NCI-H2196 treated with DMSO at 0.1 percent for 48 hours (cell line): ENCODE measurements at regions not wholly inside any gene's neighbourhood (a gene's known extent, or its start where the extent isn't known, plus 50 kb on each side); places are given as distances from the start of the nearest gene placed in this dataset.

Experiments
- DNase-seq: peaks from one replicate; lab custom pipeline; 2025; ENCODE audit not compliant: unreplicated experiment; lab: John Stamatoyannopoulos, UW

DNA sequence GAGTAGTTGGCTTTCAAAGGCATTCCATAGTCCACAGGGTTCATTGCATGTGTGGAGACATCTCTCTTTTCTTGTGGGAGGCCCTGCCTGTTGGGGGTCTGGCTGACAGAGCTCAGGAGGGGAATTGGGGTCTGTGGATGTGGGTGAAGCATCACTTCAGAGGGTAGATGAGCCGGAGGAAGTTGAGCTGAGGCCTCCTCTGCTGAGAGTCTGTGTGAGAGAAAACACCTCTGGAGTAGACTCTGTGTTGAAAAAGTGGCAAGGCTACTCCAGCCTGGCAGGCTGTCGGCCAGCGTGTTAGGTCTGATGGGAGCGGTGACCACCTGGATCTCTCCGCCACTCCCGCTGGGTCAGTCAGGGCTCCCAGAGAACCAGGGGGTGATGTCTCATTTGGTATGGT lies 358.0 kb upstream of the MGMT start:
- no peak for DNase-seq

DNA sequence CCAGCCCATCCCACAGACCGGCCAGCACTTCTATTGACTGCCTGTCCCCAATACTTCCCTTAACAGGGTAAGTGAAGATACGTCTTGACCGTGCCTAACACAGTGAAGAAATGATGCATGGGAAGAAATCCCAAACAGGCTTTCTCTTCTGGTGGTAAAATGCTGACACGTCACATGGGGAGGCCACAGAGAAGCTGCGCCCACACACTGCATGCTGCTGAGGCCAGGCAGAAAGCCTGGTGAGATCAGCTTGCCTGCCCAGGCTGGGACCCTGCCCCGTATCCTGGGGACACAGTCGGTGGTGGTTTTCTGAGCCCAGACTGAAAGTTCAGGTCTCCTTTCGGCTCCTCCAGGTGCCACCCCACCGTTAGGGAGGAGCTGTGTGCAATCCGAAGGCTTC lies 356.3 kb upstream of the MGMT start:
- DNase-seq = no peak

DNA sequence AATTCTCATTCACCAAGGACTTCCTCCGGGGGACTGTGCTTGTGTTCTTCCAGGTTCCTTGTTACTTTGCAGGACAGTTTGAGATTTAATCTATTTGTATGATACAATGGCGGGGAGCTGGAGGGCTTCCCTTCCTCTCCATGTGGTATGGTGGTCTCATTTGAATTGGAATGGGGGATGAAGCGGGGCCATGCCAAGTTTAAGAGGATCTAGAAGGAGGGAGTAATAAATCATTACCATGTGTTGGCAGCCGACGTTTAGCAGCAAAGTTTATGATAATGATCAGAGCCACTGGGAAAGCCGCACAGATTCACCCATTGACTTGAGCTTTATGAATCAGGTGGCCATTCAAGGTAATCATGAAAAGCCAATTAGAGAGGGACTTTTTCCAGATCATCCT lies 355.1 kb upstream of the MGMT start:
- no peak for DNase-seq

DNA sequence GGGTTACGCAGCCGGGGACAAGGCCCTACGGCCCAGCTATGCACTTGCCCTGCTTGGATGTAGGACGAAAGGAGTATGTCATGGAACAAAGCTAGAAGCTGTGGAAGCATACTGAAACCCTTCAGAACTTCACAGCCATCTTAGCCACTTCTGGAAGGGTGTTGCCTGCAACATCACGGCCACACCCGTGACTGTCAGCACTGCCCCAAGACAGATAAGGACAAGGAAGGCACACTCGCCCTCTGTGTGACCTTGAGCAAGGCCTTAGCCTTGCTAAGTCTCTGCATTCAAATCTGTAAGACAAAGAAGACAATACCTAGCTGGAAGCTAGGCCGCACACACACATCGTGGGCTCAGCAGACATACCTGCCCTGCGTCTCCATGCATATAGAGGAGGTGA lies 352.5 kb upstream of the MGMT start:
- DNase-seq = no peak

DNA sequence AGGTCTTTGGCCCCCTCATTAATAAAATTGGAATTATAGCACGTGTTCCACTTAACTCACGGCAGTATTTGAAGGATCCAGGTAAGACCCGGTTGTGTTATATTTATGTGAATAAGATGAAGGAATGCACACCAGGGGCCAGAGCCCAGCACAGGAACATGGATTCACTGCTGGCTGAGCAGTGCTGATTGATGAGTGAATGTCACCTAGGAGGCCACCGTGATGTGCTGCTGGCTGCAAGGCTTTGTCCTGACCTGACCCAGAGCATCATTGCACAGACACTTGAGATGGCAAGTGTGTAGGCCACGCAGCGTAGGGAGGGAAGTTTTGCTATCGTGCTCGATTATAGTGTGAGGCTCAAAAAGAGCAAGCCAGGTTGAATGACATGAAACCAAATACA lies 350.7 kb upstream of the MGMT start:
- no peak for DNase-seq

GRCh38 chr10:129120441-129120840 lies 346.6 kb upstream of the MGMT start:
- no peak for DNase-seq

- DNase-seq = no peak
Measured at GRCh38 chr10:129122846-129123245, 344.2 kb upstream of the MGMT start.

GRCh38 chr10:129123428-129123827 lies 343.6 kb upstream of the MGMT start:
- DNase-seq = no peak

GRCh38 chr10:129126982-129127381 lies 340.1 kb upstream of the MGMT start:
- no peak for DNase-seq

DNA sequence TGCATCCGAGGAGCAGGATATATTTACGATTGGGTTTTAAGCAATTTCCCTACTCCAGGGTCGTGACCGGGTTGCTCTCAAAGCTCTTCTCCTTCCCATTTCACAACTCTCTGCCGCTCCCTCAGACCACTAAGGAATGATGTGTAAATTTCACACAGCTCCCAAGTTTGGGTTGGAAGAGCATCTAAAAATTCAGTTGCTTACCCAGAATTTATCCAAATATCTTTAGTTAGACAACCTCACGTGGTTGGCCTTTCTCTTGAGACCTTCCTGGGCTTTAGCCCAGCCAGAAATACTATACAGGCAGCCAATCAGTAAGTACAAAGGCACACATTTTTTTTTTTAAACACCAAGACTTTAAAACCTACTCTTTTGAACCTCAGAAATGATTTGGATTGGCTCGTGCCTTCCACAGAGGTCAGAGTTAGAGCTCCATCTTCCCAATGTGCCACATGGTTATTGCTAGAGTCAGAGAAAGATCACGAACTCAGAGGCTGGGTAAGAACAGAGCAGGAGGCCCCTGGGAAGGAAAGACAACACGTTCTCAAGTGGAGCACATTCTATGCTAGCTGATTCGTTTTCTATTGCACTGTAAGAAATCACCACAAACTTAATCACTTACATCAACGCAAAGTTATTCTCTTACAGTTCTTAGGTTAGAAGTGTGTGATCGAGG lies 335.4 kb upstream of the MGMT start:
- no peak for DNase-seq

- DNase-seq = no peak
Measured at GRCh38 chr10:129133856-129134255, 333.2 kb upstream of the MGMT start.

- no peak for DNase-seq
Measured at GRCh38 chr10:129134371-129134770, 332.7 kb upstream of the MGMT start.

DNA sequence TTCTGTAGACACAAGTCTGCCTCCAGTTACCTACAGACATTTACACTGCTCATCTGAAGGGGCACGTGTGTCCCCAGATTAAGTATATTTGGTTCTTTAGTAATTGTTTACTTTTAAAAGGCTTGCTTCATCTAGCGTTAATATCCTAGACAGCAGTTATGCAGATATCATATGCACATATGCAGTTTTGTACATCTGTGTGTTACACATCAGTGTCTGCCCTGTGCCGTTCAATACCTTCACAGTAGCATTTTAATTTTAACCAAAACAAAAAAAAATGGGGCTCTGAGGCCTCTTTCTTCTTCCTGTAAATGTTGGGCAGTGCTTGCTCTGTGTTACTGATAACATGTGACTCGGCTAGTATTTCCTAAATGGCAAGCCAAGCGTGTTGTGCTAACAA lies 331.4 kb upstream of the MGMT start:
- no peak for DNase-seq

- no peak for DNase-seq
Measured at GRCh38 chr10:129136074-129136473, 331.0 kb upstream of the MGMT start.

DNA sequence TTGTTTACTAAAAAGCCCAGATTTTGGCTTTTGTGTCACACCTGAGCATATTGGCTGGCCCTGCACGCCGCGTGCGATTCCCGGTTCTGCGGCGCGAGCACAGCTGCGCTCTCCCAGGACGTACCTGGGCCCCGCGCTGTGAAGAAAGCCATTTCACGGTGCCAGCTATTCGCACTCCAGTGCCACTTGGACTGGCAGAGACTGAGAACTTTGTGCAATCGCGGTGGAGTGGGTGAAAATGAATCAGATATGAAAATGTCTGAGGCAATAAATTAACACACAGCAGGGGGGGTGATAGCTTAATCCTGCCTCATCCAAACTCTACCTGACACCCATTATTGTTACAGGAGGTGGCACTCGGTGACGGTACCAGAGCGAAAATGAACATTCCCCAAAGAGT lies 330.1 kb upstream of the MGMT start:
- no peak for DNase-seq

DNA sequence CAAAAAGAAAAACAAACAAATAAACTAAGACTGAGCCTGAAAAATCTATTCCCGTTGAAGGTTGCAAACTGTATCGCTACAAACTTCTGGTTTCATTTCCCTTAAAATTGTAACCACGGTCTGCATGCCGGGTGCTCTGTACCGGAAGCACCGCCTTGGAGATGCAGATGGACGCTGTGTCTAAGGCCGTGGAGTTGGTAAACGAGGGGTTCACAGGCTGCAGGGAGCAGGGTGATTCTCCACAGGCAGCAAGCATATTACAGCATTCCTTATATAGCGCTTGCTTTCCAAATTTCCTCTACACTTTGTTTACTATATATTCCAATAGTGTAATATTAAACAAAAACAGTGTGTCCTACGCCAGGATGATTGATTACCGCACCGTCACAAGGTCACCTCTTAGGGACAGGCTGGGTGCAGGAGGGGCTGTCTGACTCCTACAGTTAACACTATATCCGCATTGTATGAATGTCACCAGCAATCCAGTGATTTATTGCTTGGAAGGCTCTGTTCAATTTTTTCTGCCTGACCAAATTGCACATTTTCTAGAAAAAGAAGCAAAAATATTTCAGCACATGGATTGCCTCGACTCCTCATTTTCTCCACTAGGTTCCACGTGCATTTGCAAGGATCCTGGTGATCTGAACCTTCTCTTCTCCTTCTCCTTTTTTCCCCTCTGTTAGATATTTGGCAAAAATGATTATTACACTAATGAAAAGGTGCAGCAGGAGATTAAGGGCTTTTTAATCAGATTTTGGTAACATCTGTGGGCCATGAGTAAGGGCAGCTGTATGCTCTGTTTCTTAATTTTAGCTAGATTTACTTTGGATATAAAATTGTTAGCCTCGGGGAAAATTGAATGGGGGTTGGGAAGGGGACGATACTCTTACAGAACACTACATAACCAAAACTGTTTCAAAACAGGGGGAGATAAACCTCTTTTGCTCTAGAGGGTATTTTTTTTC lies 325.8 kb upstream of the MGMT start:
- no peak for DNase-seq

DNA sequence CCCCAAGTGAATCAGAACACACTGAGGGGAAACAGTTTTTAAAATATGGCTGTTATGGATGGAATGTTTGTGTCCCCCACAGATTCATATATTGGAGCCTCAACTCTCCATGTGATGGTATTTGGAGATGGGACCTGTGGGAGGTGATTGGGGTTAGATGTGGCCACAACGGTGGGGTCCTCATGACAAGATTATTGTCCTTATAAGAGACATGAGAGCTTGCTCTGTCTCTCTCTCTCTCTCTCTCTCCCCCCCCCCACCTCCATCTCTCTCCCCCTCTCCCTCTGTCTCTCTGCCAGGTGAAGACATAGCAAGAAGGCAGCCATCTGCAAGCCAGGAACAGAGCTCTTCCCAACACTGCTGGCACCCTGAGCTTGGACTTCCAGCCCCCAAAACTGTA lies 315.8 kb upstream of the MGMT start:
- no peak for DNase-seq

DNA sequence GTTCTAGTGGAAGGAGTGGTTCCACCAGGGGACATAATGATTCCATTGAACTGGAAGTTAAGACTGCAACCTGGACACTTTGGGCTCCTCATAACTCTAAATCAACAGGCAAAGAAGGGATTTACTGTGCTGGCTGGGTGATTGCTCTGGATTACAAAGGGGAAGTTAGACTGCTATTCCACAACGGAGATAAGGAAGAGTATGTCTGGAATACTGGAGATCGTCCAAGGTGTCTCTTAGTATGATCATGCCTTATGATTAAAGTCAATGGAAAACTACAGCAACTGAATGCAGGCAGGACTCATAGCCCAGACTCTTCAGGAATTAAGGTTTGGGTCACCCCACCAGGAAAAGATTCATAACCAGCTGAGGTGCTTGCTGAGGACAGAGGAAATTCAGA lies 310.6 kb upstream of the MGMT start:
- no peak for DNase-seq

DNA sequence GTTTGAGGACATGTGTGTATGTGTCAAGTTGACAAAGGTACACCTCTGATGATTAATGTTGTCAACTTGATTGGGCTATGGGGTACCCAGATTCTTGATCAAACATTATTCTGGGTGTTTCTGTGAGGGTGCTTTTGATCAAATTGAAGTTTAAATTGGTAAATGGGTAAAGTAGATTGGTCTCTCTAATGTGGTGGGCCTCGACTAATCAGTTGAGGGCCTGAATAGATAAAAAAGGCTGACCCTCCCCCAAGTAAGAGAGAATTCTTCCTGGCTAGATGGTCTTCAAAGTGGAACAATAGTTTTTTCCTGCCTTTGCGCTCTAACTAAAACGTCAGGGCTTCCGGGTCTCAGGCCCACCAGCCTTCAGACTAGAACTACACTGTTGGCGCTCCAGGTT lies 309.9 kb upstream of the MGMT start:
- DNase-seq = no peak

DNA sequence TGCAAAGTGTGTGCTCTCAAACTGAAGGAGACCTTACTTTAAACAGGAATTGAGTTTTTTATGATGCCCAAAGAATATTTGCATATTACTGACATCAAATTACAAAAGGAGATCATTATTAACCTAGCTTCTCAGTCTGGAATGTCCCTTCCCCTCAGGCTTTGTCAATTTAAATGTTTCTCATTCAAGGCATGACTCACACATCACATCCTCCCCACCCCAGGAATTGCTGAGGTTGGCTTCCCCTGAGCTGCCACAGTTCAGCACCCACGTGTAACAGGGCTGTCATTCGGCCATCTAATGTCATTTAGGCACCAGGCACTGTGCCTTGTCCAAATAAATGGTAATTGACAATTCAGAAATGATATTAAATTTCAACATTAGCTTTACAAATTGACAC lies 305.9 kb upstream of the MGMT start:
- DNase-seq = no peak

DNA sequence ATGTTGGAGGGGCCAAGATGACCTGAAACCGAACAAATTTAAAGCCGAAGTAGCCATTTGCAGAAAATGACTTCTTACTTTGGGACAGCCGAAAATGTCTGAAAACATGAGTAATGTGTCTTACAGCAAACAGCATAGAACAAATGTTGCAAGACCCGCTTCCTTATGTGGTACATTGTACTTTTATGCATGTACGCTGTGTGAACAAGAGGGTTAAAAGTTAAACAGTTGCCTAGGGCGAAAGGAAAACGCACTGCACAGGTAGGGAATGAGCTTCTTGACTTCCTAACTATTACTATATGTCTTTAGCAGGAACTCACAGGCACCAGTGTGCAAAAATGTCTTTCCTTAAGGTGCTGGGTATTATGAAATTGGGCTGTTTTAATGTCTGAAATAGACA lies 303.5 kb upstream of the MGMT start:
- no peak for DNase-seq

DNA sequence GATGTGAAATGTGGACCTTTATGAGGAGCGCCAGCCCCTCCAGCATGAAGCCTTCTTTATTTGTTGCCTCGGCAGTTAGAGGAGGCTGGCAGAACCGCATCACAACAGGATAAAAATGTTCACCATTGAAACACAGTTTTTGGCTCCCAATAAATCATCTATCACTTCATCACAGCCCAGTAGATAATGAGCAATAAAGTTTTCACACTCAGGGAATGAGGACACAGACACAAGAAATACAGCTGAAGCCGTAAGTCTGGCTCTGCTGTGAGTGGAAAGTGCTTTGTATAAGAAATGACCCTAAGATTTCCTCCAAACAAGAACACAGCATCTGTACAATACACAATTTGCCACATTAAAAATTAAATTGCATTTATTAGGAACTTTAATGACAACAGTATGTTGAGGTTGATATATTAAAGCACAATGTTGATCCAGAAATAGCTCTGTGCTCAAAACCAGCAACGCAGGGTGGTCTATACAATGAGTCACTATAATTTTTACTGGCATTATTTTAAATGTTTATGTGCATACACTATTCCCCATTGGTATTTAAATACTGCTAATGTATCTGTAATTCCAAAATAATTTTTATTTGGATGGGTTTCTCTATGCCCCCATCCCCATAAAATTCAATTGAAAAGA lies 301.8 kb upstream of the MGMT start:
- DNase-seq = no peak
